ENCODE measurements at regions not wholly inside any gene's neighbourhood (a gene's known extent, or its start where the extent isn't known, plus 50 kb on each side); places are given as distances from the start of the nearest gene placed in this dataset.

GRCh38 chr6:88232753-88233152, 66.6 kb upstream of the CNR1 start:
- H3K4me3 Mint-ChIP-seq = no peak overlapping the region
- H3K27ac Mint-ChIP-seq = no peak overlapping the region
- H2BK5ac ChIP-seq (ENCODE audit: insufficient read length, low read length) = no peak overlapping the region
- peaks cover 3 to 25% (median 4%) of the 10 kb centered on the region in 3 experiments; a peak in 4 of 7 replicates for H3K36me3 Mint-ChIP-seq (ENCODE audit: insufficient read depth in 1 of 3, low read depth in 3 of 3)
- no peaks in the 10 kb centered on the region for H3K79me1 ChIP-seq (ENCODE audit: insufficient read depth, low read depth, low read length, poor library complexity, severe bottlenecking)
- no peak overlapping the region for H3K18ac ChIP-seq (ENCODE audit: insufficient read length, low read depth, low read length)
- H4K20me1 ChIP-seq (ENCODE audit: control insufficient read depth, insufficient read depth, insufficient read length) = no peaks in the 10 kb centered on the region
- H3K23ac ChIP-seq (ENCODE audit: insufficient read length, low read depth, low read length) = no peak overlapping the region
- no peak overlapping the region for H2AFZ ChIP-seq (ENCODE audit: low read length)
- WGBS (ENCODE audit: extremely low coverage, insufficient read length, low lambda C conversion rate) = no CpG with 5 or more reads among the region's 1 CpG
- no peaks in the 10 kb centered on the region for H3K27me3 Mint-ChIP-seq (ENCODE audit: low read depth)
- H3K79me2 ChIP-seq (ENCODE audit: insufficient read depth, low read length) = no peaks in the 10 kb centered on the region
- no peaks in the 10 kb centered on the region for H3K4me1 Mint-ChIP-seq
- H3K4ac ChIP-seq (ENCODE audit: low read depth, low read length) = no peak overlapping the region
- H3K56ac ChIP-seq (ENCODE audit: insufficient read length, low read depth, low read length) = no peak overlapping the region
- H2BK12ac ChIP-seq (ENCODE audit: insufficient read length, low read depth, low read length) = no peak overlapping the region
- no peak for DNase-seq
- TF ChIP-seq CTCF (conservative IDR thresholded peaks at IDR 0.05) = no peak
- H3K14ac ChIP-seq (ENCODE audit: insufficient read depth, low read length) = no peak overlapping the region
- H4K8ac ChIP-seq (replicated peaks; ENCODE audit: insufficient read length, low read depth, low read length) = no peak overlapping the region
- H3K9me3 ChIP-seq (ENCODE audit: control insufficient read depth, low read depth, low read length) = no peaks in the 10 kb centered on the region
- H3K27me3 ChIP-seq (ENCODE audit: insufficient read depth, low read length) = no peaks in the 10 kb centered on the region
- H4K5ac ChIP-seq (ENCODE audit: insufficient read length, low read depth, low read length) = no peak overlapping the region
- H2AK5ac ChIP-seq (ENCODE audit: insufficient read length, low read length) = no peak overlapping the region
- H2BK15ac ChIP-seq (ENCODE audit: low read depth, low read length) = no peak overlapping the region
- no peak overlapping the region for H2BK20ac ChIP-seq (ENCODE audit: low read depth, low read length, poor library complexity, severe bottlenecking)
- H3K4me2 ChIP-seq (ENCODE audit: insufficient read depth, insufficient read length, low read length) = no peak overlapping the region
- H4K91ac ChIP-seq (ENCODE audit: insufficient read length, low read depth, low read length) = no peak overlapping the region
- H3K9me3 Mint-ChIP-seq = peaks cover 19 to 21% of the 10 kb centered on the region in 2 experiments
- no peaks in the 10 kb centered on the region for H3K23me2 ChIP-seq (ENCODE audit: insufficient read length, low read depth, low read length, poor library complexity, severe bottlenecking)
- H2BK120ac ChIP-seq (ENCODE audit: low read depth, low read length, poor library complexity, severe bottlenecking) = no peak overlapping the region
- no peaks in the 10 kb centered on the region for H3K4me1 ChIP-seq (ENCODE audit: insufficient read depth, low read length)
- H3K9ac ChIP-seq (ENCODE audit: extremely low read depth, insufficient read length, low read length) = no peak overlapping the region
- H3T11ph ChIP-seq (ENCODE audit: low read length) = no peak overlapping the region
- no peak overlapping the region for H3K27ac ChIP-seq (ENCODE audit: insufficient read length, low read depth, low read length)

All from H9 (cell line).